ENCODE measurements at regions not wholly inside any gene's neighbourhood (a gene's known extent, or its start where the extent isn't known, plus 50 kb on each side); places are given as distances from the start of the nearest gene placed in this dataset.
A peak's percentile ranks its signal among the peaks of the same experiment; 100 is the strongest.

DNA sequence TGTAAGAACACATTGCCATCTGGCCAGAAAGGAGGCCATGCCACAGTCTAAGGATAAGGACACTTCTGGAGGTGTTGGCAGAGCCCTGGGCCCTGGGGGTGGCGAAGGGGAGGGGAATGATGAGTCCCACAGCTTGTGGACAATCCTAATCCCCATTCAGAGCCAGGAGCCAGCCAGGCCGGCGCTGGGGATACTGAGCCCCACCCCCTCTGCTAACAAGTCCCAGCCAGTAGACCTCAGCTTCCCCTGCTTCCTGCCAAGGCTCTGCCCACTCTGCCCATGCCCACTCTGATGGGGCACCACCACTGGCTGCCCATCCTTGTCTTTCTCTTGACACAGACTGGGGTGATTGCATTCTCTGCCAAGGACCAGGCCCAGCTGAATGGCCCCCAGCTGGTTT, 71.9 kb downstream of the NAV1 start:
- DNase-seq (ENCODE audit: low spot score), result no peak

GRCh38 chr1:201612645-201613044, 73.7 kb downstream of the NAV1 start:
- DNase-seq (ENCODE audit: low spot score), result no peak

- DNase-seq (ENCODE audit: low spot score), result no peak
Measured at GRCh38 chr1:201614262-201615015, 75.5 kb downstream of the NAV1 start.

- no peak for DNase-seq (ENCODE audit: low spot score)
Measured at GRCh38 chr1:201617157-201617556, 78.2 kb downstream of the NAV1 start.

- no peak for DNase-seq (ENCODE audit: low spot score)
Measured at GRCh38 chr1:201618389-201618788, 79.5 kb downstream of the NAV1 start.

GRCh38 chr1:201618905-201619304, 80.0 kb downstream of the NAV1 start:
- DNase-seq (ENCODE audit: low spot score), result no peak

DNA sequence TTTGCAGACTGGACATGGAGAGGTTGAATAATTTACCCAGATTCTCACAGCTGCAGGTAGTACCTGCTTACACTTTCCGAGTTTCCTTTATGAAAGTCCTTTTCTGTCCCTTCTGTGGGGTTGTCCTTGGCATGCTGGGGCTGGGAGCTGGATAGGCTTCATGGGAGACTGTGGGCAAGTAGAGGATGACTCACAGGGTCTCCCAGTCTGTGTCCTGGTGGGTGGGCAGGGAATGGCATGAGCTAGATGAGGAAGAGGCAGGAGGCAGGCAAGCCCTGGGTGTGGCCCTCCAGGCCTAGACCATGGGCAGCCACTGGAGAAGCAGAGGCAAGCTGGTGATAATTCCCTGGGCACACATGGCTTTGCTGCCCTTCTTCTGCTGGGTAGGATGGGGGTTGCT, 80.6 kb downstream of the NAV1 start:
- DNase-seq (ENCODE audit: low spot score), result peak; percentile 52

- no peak for DNase-seq (ENCODE audit: low spot score)
Measured at GRCh38 chr1:201622353-201622752, 83.4 kb downstream of the NAV1 start.

DNA sequence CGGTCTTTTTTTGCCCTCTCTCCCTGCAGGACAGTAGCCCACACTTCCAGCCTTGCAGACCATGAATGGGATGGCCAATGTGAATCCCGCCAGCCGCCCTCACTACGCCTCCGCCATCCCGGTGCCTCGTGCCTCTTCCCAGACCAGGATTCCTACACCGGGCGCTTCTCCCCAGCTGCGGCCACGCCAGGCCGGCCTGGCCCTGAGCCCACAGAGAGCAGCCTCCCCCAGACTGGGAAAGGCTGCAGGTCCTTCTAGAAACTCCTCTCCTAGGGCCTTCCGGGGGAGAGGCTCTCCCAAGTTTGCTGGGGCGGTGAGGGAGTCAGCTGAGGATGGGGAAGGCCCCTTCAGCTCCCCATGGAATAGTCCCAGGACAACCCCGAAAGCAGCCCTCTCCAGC, 83.9 kb downstream of the NAV1 start:
- no peak for DNase-seq (ENCODE audit: low spot score)

DNA sequence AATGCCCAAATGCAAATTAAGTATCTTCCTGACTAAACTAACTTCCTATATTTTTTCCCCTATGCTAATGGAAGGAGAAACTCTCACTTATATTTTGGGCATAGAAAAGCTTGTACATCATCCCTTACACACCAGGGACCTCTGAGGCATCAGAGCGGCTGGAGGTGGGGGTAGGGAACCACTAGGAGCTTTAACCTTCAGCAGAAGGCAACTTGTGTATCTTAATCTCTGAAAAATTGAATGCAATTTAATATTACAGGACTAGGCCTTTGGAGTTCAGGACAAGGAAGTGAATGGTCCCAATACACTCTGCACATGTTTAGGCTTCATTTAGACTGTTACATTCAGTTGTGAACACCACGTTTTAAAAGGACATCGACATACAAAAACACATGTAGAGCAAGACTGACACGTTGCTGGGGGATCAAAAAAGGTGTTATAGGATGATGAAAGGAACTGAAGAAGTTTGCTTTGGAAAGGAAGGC, 85.9 kb downstream of the NAV1 start:
- no peak for DNase-seq (ENCODE audit: low spot score)

- peak; percentile 97 for DNase-seq (ENCODE audit: low spot score)
Measured at GRCh38 chr1:201625226-201625761, 86.4 kb downstream of the NAV1 start.

GRCh38 chr1:201625851-201626251, 86.9 kb downstream of the NAV1 start:
- DNase-seq (ENCODE audit: low spot score), result no peak

DNA sequence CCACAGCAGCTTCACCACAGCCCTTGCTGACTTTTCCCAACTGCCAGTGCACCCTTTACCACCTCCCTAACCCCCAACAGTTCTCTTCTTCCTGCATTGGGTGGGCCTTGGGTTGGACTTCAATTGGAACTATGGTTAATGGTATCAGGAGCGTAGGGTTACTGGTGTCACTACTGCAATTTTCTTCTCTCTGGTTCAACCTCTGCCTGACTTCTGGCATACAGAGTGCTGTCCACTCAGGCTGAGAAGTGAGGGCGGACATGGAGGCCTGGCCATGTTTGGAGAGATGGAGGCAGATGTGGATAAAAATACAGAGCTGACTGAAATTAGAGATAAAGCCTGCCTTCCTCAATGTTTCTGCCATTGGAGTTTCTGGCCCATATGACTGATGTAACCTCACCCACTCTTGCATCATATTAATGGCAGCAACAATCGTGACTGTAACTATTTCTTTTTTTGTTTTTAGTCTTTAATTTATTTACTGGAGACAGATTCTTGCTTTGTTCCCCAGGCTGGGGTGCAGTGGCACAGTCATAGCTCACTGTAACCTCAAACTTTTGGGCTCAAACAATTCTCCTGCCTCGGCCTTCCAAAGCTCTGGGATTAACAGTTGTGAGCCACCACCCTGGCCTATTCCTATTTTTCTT, 87.8 kb downstream of the NAV1 start:
- DNase-seq (ENCODE audit: low spot score), result no peak

DNA sequence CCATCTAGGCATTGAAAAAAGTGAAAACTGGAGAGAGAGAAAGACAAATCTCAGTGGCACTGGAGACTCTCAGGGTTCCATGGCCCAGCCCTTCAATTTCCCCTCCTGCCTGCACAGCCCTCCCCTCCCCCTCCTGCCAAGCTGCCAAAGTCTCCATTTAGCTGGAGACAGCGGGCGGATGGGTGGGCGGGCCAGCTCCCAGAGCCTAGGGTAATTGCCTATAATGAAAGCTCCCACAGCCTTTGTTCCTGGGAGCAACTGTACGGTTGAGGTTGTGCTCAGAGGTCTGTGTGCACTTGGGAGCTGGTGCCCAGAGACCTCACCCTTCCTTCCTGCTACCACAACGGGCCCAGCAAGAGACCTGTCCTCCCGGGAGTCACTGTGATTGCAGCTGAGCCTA, 89.6 kb downstream of the NAV1 start:
- DNase-seq (ENCODE audit: low spot score), result no peak

GRCh38 chr1:201630582-201630981, 91.7 kb downstream of the NAV1 start:
- DNase-seq (ENCODE audit: low spot score), result no peak

- DNase-seq (ENCODE audit: low spot score), result no peak
Measured at GRCh38 chr1:201631037-201631436, 92.1 kb downstream of the NAV1 start.

- no peak for DNase-seq (ENCODE audit: low spot score)
Measured at GRCh38 chr1:201632364-201632952, 93.5 kb downstream of the NAV1 start.

GRCh38 chr1:201633297-201633696, 94.4 kb downstream of the NAV1 start:
- no peak for DNase-seq (ENCODE audit: low spot score)

- no peak for DNase-seq (ENCODE audit: low spot score)
Measured at GRCh38 chr1:201633811-201634210, 94.9 kb downstream of the NAV1 start.

- peak; percentile 50 for DNase-seq (ENCODE audit: low spot score)
Measured at GRCh38 chr1:201634261-201634660, 95.3 kb downstream of the NAV1 start.

GRCh38 chr1:201636097-201636496, 97.2 kb downstream of the NAV1 start:
- no peak for DNase-seq (ENCODE audit: low spot score)

GRCh38 chr1:201636510-201636971, 97.6 kb downstream of the NAV1 start:
- DNase-seq (ENCODE audit: low spot score), result no peak
